ENCODE measurements at regions not wholly inside any gene's neighbourhood (a gene's known extent, or its start where the extent isn't known, plus 50 kb on each side); places are given as distances from the start of the nearest gene placed in this dataset.
"Not testable (repeated sequence)": the region's sequence is repeated elsewhere in the genome, so short reads cannot be mapped to it uniquely, and the experiment has no call there.

DNA sequence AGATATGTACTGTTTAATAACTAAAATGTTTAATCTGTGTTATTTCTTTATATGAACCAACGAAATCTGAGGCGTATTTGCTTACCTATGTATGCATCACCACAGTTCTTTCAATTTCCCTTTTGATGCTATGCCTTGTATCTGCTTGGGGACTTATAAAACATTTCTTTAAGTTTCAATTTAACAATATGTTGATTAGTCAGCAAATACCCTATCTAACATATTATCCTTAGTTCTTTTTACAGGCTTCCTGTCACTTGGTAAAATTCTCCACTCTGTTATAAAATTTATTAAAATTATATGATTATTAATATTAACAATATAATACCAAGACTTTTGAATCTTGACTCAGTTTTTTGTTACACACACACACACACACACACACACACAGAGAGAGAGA, 174.3 kb downstream of the CPS1 start:
- DNase-seq = no peak
- intact Hi-C loops (cut with micrococcal nuclease) = no loop called here
- ATAC-seq = no peak

GRCh38 chr2:210746826-210747225, 190.4 kb downstream of the CPS1 start:
- intact Hi-C loops (cut with micrococcal nuclease); DNase-seq; ATAC-seq: not testable (repeated sequence)

GRCh38 chr2:210752532-210752931, 196.1 kb downstream of the CPS1 start:
- intact Hi-C loops (cut with micrococcal nuclease) = no loop called here
- ATAC-seq (no peak), DNase-seq (no peak)

DNA sequence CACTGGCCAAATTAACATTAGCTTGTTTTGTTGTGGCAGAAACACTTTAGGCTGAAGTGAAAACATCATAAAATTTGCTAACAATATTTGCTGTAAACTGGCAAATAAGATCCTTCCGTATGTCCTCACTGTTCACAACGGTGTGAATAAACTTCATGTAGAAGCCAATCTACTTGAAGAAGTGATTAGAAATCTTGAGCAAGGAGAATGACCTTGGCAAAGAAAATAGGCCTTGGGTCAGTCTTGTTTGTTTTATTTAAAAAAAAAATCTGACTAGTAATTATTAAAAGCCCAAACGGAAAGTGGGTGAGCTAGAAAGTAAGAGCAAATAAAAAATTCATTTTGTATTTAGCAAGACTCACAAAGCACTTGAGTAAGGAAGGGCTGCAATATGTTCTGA, 197.0 kb downstream of the CPS1 start:
- DNase-seq (no peak), ATAC-seq (no peak)
- intact Hi-C loops (cut with micrococcal nuclease) = no loop called here

- DNase-seq (no peak), ATAC-seq (no peak)
- intact Hi-C loops (cut with micrococcal nuclease) = no loop called here
These were observed 200.5 kb downstream of the CPS1 start for GRCh38 chr2:210756855-210757254.

DNA sequence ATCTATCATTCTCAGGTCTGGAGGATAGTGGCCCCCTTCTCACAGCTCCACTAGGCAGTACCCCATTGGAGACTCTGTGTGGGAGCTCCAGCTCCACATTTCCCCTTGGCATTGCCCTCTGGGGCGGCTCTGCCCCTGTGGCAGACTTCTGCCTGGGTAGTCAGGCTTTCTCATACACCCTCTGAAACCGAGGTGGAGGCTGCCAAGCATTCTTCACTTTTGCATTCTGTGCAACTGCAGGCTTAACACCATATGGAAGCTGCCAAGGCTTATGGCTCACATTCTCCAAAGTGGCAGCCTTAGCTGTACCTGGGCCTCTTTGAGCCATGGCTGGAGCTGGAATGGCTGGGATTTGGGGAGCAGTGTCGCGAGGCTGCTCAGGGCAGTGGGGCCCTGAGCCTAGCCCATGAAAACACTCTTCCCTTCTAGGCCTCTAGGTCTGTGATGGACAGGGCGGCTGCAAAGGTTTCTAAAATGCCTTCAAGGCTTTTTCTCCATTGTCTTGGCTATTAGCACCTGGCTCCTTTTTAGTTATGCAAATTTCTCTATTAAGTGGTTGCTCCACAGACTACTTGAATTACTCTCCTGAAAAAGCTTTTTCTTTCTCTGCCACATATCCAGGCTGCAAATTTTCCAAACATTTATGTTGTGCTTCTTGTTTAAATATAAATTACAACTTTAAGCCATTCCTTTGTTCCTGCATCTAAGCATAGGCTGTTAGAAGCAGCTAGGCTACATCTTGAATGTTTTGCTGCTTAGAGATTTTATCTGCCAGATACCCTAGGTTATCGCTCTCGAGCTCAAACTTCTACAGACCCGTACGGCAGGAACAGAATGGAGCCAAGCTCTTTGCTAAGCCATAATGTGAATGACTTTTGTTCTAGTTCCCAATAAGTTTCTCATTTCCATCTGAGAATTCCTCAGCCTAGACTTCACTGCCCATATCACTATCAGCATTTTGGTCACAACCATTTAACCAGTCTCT, 206.5 kb downstream of the CPS1 start:
- ATAC-seq (no peak), DNase-seq (no peak)
- intact Hi-C loops (cut with micrococcal nuclease) = no loop called here

DNA sequence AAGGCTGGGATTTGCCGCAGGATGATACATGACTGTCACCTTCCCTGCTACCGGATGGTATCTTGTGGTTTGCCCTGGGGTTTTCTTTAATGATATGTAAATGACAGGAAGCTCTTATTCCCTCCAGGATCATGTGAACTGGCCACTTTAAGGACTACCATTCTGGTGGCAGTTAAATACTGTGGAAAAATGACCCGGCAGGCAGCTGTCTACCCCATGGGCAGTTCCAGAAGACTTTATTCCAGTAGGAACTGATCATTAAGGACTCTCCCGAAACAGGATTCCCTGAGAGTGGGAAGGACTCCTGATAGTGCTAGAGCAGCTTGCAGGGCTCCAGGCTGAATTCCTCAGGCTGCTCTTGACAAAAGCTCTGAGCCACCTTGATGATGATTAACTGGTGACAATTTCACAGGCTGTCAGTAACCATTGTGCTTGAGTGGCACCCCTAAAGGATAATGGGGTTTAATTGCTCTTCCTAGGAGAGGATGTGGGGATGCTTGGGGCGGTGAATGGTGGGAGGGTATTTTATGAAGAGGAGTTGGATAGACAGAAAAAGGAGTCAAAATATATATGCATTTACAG, 212.0 kb downstream of the CPS1 start:
- intact Hi-C loops (cut with micrococcal nuclease) = no loop called here
- DNase-seq (no peak), ATAC-seq (no peak)

GRCh38 chr2:210776756-210777155, 220.4 kb downstream of the CPS1 start:
- intact Hi-C loops (cut with micrococcal nuclease) = no loop called here
- DNase-seq = no peak
- ATAC-seq = no peak

- no peak for DNase-seq
- intact Hi-C loops (cut with micrococcal nuclease) = no loop called here
- peak; percentile 32 for ATAC-seq
These were observed 225.8 kb downstream of the CPS1 start for GRCh38 chr2:210782222-210782621.

DNA sequence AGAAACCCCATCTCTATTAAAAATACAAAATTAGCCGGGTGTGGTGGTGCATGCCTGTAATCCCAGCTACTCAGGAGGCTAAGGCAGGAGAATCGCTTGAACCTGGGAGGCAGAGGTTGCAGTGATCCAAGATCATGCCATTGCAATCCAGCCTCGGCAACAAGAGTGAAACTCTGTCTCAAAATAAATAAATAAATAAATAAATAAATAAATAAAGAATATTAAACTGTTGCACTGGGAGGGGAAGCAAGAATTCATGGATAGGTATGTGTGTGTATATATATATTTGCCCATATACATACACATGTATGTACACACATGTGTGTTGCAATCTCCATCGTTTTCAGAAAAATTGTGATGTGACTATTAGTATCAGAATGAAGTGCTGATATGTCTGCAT, 231.4 kb downstream of the CPS1 start:
- ATAC-seq; intact Hi-C loops (cut with micrococcal nuclease): not testable (repeated sequence)

DNA sequence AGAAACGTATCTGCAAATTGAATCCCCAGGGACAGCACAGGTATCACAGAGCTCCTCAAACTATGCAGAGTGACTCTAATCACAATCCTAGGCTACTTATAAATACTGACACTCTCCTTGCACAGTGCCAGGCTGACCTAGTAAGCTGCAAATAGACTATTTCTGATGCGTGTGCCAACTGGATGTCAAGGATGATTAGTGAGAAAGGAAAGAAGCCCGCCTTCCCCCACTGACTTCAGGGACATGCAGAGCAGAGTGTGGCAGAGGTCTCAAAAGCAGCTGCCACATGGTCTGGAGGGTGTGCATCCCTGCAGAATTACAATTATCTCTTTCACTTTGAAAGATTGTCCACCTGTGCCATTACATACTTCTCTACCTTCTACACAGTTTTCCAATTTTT, 235.6 kb downstream of the CPS1 start:
- peak; percentile 19 for DNase-seq
- intact Hi-C loops (cut with micrococcal nuclease) = no loop called here
- ATAC-seq = peak; percentile 100

More for the DNA sequence above, 231.4 kb downstream of the CPS1 start:
- not testable (repeated sequence) for DNase-seq

DNA sequence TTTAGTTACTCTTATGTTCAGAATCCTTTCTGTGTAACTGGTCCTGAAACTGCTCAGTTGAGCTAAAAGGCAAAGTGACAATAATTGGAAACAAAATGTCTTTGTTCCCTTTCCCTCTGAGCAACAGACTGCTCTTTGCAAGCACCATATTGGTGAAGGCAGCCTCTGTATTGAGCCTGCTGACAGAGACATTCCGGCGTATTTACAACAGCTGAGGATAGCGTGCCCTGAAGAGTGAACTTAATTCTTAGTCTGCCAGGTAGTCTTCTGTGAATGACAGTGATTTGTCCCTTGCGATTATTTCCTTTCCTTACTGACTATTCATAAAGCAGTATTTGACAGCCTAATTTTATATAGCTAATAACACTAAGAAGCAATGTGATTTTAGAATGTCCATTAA, 239.1 kb downstream of the CPS1 start:
- intact Hi-C loops (cut with micrococcal nuclease) = no loop called here
- ATAC-seq (no peak), DNase-seq (no peak)

DNA sequence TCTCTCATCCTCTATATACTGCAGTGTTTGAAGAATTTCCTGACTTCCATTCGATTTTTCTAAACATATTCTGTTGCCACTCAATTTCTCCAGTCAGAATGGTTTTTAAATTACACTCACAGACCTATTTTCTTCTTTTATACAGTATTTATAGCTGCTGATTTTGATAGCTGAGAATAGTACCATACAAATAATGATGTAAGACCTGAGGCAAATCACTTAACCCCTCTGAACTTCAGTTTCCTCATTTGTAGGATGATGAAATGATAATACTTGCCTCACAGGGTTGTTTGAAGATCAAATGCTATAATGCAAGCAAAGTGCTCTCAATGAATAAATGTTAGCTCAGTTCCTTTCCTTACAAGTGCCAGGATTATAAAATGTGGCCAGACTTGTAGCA, 241.8 kb downstream of the CPS1 start:
- DNase-seq (no peak), ATAC-seq (no peak)
- intact Hi-C loops (cut with micrococcal nuclease) = no loop called here

DNA sequence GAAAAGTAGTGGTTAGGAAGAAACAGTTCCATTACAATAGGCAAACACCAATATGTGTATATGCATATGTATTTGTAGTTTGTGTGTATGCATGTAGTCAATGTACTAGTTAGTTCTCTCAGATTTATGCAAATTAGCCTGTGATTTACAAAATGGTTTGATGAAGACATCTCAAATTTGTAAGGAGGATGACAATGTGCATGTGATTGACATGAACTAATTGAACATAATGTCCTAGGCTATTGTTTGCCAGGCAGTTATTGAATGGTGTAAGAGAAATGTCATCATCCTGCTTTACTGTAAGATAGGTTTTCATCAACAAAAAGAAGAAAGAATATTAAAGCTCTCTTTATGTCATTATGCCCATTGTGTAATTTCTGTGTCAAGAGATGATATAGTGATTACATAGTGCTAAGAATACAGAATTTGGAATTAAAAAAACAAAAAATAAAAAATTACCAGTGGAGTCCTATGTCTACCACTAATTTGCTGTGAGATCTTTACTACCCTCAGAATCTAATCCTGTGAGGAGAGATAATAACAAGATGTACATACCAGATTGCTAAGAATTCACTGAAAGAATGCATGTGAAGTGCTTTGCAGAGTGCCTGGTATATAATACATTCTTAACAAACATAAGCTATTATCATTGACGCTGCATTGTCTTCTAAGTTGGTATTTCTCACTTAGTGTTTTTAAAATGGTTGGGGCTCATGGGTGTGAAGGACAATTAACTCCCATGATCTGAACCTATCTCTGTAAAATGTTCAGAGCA, 258.0 kb downstream of the CPS1 start:
- DNase-seq = no peak
- intact Hi-C loops (cut with micrococcal nuclease) = no loop called here
- ATAC-seq = no peak

- no peak for ATAC-seq
- intact Hi-C loops (cut with micrococcal nuclease) = no loop called here
- no peak for DNase-seq
These were observed 260.4 kb downstream of the CPS1 start for GRCh38 chr2:210816769-210817168.

DNA sequence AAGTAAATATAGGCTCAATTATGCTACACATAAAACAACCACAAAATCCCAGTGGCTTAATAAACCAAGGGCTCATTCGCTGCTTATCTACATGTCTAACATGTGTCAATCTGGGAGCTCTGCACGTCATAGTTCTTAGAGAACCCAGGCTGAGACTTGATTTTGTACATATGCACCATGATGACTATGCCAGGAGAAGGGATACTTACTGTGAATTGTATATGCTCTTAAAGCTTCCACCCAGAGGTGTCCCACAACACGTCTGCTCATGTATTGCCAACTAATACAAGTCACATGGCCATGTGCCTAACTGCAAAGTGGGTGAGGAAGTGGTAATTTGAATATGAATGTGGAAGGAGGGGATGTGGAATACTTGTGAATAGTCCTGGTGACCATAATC, 262.1 kb downstream of the CPS1 start:
- intact Hi-C loops (cut with micrococcal nuclease) = no loop called here
- DNase-seq (no peak), ATAC-seq (no peak)

- intact Hi-C loops (cut with micrococcal nuclease) = no loop called here
- no peak for ATAC-seq
These were observed 277.0 kb downstream of the CPS1 start for GRCh38 chr2:210833403-210833802.

DNA sequence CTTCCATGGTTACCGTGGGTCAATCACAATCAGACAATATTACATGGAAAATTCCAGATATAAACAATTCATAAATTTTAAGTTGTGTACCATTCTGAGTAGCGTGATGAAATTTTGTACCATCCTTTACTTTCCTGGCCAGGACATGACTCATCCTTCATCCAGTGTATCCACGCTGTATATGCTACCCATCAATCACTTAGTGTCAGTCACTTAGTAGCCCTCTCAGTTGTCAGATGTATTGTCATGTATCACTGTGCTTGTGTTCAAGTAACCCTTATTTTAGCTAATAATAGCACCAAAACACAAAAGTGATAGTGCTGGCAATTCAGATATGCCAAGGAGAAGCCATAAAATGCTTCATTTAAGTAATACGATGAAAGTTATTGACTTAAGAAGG, 282.6 kb downstream of the CPS1 start:
- ATAC-seq (no peak), DNase-seq (no peak)
- intact Hi-C loops (cut with micrococcal nuclease) = no loop called here

More at GRCh38 chr2:210833403-210833802, 277.0 kb downstream of the CPS1 start:
- no peak for DNase-seq

DNA sequence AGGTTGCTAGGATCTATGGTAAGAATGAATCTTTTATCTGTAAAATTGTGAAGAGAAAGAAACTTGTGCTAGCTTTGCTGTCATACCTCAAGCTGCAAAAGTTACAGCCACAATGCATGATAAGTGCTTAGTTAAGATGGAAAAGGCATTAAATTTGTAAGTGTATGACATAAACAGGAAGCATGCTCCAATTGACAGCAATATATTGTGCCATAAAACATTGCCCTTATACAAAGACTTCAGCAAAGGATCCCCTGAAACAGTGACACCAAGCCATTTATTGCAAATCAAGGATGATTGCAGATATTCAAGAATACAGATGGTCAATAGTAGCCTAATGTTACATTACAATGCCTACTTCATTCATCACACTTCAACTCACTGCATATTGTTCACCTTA, 283.1 kb downstream of the CPS1 start:
- DNase-seq = no peak
- ATAC-seq = no peak
- intact Hi-C loops (cut with micrococcal nuclease) = no loop called here

DNA sequence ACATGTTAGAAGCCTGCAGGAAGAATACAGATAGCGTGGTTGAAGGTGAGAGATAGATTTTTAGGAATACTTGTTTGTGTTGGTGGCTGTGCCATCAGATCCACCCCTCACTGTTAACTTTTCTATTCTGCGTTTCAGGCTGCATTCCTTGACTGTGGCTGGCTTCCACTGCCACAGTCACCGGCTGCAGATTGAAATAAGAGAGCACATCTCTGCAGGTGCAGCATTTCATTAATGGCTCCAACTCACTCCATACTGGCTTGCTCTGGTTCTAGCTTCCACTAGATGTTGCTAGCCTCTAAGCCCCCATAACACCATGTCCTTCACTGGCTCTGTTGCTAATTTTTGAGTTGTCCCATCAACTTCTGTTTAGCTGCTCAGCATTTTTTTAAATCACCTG, 286.5 kb downstream of the CPS1 start:
- ATAC-seq = no peak
- no peak for DNase-seq
- intact Hi-C loops (cut with micrococcal nuclease) = no loop called here

Measured in left ventricle myocardium superior (tissue), 1 donor.